HG03439 (cell line): ENCODE measurements at regions not wholly inside any gene's neighbourhood (a gene's known extent, or its start where the extent isn't known, plus 50 kb on each side); places are given as distances from the start of the nearest gene placed in this dataset.

ENCODE experiments used
- ATAC-seq: cut with Tn5 transposase; IDR thresholded peaks from one replicate; pipeline ENCODE4 v1.9.1; 2021; ENCODE audit warnings: mild to moderate bottlenecking, moderate library complexity; ENCODE audit not compliant: unreplicated experiment

DNA sequence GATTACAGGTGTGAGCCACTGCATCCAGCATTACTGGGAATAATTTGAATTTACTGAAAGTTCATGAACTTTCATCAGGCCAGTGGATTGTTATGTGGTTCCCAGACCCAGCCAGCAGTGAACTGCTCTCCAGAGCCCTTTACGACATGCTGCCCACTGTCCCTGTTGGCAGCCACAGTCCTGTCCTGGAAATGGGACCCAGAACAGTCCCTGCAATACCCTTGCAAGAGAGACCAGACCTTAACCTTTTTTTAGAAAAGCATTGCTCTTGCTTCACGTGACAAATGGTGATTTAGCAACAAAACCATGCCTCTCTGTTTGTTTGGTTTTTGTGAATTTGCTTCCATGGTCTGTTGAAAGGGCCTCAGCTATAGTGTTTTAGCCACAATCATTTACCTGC, 367.3 kb upstream of the C2CD4B start:
- ATAC-seq, result no peak

DNA sequence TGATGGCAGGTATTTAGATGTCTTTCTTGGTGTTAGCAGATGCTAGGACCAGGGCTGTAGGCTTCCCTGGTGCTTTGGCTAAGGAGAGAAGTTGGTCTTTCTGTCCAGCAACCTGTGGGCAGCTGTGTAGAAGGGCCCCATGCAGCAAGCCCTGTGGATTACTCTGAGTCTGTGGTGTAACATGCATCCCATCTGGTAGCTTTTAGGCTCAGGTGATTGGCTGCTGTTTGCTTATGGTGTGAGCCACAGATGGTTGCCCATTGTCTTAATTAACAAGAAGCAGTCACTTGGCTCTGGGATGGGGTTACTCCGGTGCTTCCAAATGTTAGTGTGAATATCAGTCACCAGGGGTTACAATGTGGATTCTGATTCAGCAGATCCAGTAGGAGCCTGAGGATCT, 368.6 kb upstream of the C2CD4B start:
- ATAC-seq, result no peak

DNA sequence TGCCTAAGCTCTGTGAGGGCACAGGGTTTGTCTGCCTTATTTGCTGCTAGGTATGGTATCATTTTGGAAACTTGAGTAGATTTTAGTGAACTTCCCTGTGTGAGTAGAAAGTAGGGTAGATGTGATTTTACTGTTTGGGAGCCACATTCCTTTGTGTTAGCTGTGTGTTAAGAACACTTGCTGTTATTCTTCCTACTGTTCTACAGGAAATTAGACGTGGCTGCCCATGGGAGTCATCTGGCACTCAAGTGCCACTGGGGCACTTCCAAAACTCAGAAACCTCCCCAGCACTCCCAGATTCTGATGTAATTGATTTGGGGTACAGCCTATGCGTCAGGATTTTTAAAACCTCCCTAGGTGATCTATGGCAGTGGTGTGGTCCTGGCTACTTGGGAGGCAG, 369.9 kb upstream of the C2CD4B start:
- no peak for ATAC-seq

DNA sequence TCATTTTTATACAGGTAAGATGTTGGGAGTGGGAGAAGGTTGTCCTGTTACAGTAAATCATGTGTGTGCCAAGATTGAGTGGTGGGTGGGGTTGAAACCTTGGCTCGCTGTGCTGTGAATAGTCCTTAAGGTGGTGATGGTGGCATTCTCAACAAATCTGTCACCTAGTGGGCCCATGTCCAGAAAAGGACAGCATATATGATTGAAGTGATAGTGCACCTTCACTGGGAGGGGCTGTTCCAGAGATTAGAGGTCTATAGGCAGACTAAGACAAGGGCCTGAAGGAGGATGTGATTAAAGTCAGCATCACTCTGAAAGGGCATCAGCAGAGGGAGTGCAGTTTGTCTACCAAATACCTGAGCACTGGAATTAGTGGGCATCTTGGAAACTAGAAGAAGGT, 374.2 kb upstream of the C2CD4B start:
- ATAC-seq, result no peak

DNA sequence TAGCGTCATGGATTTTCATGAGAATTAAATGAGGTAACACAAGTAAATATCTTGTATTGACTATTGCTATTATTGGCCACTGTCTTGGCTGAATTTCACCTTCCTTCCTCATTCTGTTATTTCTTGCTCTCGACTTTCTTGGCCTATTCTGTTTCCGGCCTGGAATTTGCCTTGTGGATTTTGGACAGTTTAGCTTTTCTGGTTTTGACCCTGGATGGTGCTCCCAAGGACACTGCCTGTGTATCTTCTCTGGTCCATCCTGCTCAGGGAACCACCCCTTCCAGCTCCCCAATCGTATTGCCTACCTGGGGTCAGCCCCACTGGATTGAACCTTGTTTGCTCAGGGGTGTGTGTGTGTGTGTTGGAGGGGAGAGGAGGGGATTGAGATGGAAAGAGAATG, 376.2 kb upstream of the C2CD4B start:
- ATAC-seq, result no peak

DNA sequence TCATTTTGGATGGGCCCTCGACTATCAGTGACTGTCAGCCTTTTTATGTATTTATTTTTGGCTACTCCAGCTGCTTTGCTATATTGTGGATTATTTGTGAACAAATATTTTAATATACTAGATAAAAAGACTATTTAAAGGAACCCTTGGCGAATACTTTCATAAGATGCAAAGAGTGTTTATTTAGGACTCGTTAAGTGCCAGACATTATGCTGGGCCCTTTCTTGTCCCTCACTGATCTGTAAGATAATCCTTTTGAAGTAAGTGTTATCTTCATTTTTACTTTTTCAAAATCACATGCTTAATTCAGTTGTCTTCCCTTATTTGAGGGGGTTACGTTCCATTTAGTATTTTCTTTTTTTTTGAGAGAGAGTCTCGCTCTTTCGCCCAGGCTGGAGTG, 376.8 kb upstream of the C2CD4B start:
- ATAC-seq, result no peak

DNA sequence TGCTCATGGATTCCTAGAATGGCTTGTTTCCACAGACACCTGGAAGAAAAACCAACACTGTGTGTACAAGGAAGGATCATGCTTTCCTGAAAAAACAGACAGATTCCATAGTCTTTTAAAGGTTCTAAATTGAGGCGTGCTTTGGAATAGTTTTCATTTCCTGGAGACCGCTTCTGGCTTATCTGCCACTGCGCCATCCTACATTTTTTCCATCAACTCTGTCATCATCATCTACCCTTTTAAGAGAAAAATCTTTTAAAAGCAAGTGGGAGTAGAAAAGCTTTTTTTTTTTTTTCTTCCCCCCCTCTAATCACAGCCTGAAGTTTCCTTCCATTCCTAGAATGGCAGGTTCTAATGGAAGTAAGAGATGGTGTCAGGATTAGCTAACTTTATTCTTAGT, 379.4 kb upstream of the C2CD4B start:
- ATAC-seq, result no peak

DNA sequence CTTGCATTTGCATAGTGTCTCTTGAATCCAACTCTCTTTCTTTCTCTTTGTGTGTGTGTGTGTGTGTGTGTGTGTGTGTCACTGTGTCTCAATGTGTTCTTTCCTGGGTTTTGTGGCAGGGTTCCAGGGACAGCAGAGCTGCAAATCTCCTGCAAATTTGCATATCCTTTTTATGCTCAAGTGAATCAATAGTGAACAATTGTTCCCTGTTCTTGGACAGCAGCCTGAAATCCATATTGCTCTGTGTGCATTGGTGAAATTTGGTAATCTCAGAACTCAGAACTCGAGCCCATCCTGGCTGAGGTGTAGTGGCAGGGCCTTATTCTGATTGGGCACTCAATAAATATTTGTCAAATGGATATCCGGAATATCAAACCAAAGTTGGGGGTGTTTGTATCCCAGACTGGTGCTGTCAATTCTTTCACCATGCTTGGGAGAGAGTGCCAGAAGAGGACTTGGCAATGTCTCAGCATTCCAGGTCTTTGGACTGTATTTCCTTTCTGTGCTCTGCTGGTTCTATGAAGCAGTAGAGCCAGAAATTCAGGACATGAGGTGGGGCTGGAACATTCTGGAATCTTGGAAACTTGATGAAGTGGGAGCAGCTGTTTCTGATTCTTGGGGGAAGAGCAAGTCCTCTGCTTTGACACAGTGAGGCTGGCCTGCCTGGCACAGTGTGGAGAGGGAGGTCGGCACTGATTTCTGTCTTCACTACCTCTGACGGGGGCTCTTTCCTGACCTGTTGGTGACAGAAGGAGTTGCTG, 380.6 kb upstream of the C2CD4B start:
- no peak for ATAC-seq

DNA sequence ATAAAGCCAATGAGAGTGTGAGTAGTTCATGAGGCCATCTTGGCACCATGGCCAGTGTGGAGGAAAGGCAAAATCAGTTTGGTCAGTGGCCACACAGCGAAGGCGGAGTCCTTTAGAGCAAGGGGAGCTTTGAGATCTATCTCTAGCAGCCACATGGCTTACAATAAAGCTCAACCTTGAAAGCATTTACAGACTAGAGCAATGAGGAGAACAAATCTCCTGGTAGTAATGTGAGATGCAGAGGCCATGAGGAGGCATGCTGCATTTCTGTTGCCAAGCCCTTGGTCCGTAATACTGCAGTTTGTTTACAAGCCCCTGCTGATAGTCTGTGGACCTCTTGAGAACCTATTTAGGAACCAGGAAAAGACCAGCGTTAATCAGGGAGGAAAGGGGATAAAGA, 381.5 kb upstream of the C2CD4B start:
- no peak for ATAC-seq

DNA sequence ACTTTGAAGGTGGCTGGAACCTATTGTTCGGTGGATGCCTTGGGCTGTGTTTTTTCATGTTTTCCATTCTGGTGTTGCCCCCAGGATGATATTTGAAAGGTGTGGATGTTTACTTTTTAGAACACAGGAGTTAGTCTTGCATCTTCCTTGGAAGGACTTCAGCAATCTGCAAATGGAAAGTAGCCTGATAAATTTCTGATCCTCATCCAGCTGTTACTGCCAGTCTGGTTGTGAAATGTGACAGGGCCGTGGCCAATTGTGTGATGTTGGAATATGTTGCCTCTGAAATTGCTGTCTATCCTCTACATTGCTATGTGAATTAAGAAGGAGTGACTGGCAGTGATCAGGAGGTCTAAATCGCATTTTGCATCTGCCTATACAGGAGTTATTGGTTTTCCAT, 382.5 kb upstream of the C2CD4B start:
- no peak for ATAC-seq

DNA sequence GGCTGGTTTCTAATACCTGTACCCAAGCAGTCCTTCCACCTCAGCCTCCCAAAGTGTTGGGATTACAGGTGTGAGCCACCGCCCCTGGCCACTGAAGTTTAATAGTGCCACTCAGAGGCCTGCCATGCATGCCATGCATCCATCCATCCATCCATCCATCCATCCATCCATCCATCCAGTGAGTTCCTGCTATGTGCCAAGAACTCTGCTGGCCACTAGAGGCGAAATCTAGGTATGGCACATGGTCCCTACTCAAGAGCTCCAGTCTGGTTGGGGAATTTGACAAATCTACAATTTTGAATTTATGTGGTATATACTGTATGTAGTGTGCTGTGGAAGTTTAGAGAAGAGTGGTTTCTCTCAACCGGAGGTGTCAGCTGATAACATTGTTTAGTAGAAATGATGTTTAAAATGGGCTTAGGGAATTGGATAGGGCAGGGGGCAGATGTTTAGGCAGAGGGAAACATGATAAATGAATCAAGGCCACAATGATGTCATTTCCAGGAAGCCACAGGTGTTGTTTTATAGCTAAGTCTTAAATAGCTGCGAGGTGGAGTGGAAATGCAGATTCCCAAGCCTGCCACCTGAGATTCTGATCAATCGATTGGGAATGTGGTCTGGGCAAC, 384.4 kb upstream of the C2CD4B start:
- ATAC-seq, result no peak

DNA sequence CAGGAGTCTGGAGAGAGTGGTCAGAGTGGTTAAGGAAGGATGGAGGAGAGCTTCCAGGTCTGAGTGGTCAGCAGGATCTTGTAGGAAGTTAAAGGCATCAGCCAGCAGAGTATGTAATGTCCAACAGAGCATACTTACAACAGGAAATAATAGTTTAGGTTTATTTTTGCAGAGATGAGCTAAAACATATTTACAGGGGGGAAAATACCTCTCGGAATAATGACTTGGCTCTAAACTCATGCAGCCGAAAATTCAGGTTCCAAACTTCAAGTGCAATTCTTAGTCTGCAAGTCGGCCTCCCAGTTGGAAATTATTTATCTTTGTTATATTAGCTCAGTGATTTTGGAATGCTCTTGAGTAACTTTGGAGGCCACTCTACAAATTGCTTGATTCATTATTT, 385.0 kb upstream of the C2CD4B start:
- ATAC-seq, result no peak

DNA sequence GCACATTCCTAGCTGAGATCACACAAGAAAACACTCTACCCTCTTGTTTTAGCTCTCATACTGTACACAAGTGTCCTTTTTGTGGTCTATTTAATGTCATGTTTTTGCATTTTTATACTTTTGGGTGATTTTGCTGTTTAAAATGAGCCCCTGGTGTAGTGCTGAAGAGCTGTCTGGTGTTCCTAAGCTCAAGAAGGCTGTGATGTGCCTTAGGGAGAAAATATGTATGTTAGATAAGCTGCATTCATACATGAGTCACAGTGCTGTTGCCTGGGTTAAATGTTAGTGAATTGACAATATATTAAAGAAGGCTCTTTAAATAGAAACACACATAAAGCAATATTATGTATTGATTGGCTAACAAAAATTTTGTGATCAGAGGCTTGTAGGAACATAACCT, 387.4 kb upstream of the C2CD4B start:
- no peak for ATAC-seq

DNA sequence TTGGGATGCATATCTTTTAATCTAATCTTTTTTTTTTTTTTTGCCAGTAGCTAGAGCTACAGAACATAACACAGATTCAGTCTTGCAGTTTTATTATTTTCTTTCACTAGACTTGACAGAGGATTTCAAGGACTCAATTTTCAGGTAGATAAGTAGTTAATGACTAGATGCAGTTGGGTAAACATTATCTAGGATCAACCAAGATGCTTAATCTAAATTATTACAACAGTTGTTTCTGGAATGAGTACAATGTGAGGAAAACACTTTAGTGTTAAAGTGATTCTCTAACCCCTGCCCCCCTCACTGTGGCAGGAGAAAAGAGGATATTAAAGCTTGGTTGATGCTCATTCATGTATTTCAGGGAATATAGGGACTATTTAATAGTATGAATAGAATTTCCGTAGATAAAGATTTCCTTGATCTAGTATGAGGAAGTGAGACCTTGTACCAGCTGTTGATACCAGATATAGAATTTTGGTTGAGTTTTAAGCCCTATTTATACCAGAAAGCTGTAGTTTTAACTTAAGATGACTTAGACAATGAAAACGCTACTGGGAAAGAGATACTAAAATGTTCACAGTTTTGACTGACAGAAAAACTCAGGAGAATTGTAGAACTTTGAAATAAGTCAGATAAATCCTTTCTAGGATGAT, 389.0 kb upstream of the C2CD4B start:
- ATAC-seq, result no peak

DNA sequence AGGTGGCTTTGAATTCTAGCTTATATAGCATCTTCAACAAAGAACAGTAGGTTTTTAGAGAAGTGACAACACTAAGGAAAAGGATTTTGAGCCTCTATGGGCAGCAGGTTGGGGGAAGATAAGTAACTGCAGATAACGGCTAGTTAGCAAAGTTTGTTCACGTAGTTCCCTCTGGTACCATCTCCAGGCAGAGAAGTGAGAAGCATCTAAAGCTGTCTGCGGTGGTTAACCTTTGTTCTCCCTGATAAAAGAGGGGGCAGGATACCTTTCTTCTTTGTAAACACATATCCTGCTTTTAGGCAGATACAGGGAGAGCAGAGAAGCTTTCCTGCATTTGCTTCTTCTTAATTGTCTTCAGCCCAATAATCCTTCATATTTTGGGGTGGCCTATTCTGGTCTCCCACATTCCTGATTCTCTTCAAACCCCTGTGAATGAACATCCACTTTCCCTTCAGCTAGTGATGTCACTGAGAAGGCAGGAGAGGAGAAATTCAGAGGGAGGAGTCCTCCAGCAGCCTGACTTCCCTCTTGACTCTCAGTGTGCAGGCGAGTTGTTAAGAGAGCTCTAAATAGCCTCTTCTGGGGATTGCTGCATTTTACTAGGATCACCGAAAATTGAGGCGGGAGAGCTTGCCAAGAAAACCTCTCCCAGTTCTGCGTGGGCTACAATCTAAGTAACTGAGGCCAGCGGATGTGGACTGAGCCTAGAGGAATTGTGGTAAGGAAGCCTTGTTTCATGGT, 393.7 kb upstream of the C2CD4B start:
- ATAC-seq, result no peak

DNA sequence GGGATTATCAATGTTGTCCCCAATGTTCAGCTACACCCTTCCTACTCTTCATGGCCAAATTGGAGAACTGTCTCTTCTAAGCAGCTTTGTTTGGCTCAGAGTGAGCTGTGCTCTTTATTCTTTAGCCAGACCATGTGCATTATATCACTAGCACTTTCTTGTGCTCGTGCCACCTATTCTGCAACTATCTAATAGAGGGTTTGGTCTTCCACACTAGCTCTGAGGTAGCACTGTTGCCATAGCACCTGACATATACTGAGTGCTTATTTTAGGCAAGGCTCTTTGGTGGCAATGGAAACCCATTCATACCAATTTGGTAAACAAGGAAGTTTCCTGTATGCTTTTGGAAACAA, 394.3 kb upstream of the C2CD4B start:
- no peak for ATAC-seq

DNA sequence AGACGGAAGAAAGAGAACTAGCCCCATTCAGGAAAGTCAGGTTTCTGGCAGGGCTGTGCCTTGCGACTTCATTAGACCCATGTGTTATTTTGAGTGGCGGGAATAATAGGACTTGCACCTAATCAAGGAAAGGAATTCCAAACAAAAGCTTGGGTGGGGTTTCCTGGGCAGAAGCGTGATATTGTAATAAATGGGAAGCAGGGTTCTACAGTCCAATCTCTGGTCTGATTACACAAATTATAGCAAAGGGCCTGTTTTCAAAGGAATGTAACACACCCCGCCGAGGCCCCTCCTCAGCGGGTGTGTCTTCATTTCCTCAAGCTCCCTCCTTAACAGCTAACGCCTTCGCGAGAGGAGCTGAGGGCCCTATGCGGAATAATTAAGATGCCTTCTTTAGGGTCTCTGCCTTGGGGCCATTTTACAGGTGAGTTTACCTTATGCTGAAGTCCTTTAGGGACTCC, 396.0 kb upstream of the C2CD4B start:
- no peak for ATAC-seq

DNA sequence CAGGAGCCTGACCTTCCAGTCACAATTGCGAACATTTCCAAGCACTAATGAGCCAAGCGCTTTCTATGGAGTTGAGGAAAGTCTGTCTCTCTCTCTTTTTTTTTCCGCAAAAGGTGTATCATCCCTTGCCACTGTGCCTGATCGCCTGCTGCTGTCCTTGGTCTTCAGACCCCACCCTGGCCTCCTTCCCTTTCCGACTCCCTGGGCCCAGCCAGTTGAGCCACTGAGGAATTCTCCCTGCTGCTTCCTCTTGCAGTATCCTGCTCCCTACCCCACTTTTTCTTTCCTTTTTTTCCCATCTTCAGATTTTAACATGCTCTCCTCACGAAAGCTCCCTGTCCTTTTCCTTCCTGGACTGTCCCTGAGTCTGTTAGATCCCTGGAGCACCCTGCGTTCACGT, 396.5 kb upstream of the C2CD4B start:
- ATAC-seq, result no peak

DNA sequence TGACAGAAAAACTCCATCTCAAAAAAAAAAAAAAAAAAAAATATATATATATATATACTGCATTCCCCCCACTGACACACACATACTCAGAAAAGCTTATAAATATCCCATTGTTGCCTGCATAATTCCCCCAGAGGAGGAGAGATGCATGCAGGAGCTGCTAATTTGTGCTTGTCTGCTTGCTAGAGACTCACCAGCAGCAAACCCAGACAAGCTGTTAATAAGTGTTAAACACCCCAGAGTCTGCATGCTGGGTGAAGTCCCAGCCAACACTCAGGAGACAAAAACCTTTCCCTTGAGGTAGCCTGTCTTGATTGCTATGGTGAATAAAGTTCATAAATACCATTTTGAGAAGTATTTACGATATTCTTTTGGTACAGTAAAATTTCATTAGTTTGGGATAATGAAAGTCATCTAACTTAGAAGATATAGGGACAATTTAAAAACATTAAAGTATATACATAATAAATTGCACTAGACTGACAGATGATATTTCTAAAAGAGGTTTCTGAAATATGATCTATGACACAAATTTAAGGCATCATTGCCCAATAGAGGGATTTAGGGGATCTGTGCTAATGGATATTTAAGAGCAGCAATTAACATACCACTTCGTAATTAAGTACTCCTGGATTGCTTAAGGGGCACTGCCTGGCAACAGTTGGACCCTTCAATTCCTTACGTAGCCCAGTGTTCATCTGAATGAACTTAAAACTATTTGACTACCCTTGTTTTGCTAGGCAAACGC, 400.0 kb upstream of the C2CD4B start:
- ATAC-seq, result no peak

DNA sequence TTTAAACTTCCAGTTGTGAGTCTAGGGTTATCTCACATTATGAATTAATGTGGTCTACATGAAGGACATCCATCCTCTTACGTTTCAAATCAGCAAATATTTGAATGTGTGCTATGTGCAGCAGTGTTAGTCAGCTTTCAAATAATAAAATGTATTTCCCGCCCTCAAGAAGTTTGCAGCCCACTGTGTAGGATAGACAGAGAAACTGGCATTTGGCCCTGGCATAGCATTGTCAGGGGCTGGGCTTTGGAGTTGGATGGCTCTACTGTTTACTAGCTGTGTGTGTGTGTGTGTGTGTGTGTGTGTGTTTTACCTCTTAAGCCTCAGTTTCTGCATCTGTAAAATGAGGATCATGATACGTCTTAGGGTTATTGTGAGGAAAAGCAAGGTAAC, 400.5 kb upstream of the C2CD4B start:
- ATAC-seq, result no peak

DNA sequence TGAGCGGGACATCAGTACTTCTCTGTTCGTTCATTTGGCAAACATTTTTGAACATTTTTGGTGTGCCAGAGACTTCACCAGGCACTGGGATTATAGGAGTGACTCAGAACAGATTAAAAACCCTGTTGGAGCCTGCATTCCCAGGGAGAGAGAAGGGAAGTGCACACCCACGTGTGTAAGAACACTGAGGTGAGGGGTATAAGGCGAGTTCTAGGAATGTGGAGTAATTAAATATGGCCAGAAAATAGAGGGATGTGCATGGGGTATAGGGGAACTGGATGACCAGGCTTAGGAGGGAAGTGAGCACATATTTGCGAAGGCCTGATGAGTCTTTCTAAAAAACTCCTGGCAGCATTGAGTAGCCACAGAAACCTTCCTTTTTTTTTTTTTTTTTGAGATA, 401.2 kb upstream of the C2CD4B start:
- ATAC-seq, result no peak
